Heart left ventricle (tissue), 13 donors: ENCODE measurements at regions not wholly inside any gene's neighbourhood (a gene's known extent, or its start where the extent isn't known, plus 50 kb on each side); places are given as distances from the start of the nearest gene placed in this dataset.

Source experiments
- CTCF ChIP-seq, 12 donors: fragments of 200-600 bp; sonication (generic) in 4 of 12; IDR thresholded peaks; one replicate each; pipeline versions ENCODE4 v1.5.0 to v1.8.0; 2018 to 2022; ENCODE audit warnings: antibody characterized with exemption in 12 of 12, mild to moderate bottlenecking in 5 of 12
- POLR2A ChIP-seq, 2 donors: fragments of 450-650 bp; IDR thresholded peaks; one replicate each; pipeline ENCODE4 v1.6.1; 2017; ENCODE audit warnings: antibody characterized with exemption in 2 of 2, mild to moderate bottlenecking in 2 of 2, moderate library complexity in 2 of 2
- donor health status: ischemic (EF 13 %, LVEDD 7.1; RV severe dilation, severe dysfunction).
- donor health status: DM: no; HTN: yes; CAD: no.
- donor health status: DM: no; HTN: no; CAD: no.
- donor health status: ischemic (EF 25% LVEDD 6.9; RV normal size, moderate dysfunction).
- donor health status: ischemic (EF 25% LVEDD 5.7; RV mildly dilated, moderate dysfunction).
- donor health status: ischemic (EF 35%, LVEDD 5.7; RV mildly dilated, moderate dysfunction).
- donor health status: nonischemic (EF 11% LVEDD 7.7; RV severe dilation, severe dysfunction).
- donor health status: DM: yes; HTN: yes; CAD: no.
- donor health status: PGD.
- donor health status: ischemic (EF 29% LVEDD 5.4; RV normal size, mild dysfunction).
- donor health status: nonischemic (EF 23%, LVEDD 6.1; RV moderate dilation, normal function).

- TF ChIP-seq CTCF (IDR thresholded peaks at IDR 0.05): no peak
- no peak for TF ChIP-seq POLR2A (IDR thresholded peaks at IDR 0.05)
Measured at GRCh38 chr10:121043124-121043849, 192.1 kb downstream of the WDR11 start.
